ENCODE measurements at regions not wholly inside any gene's neighbourhood (a gene's known extent, or its start where the extent isn't known, plus 50 kb on each side); places are given as distances from the start of the nearest gene placed in this dataset.

DNA sequence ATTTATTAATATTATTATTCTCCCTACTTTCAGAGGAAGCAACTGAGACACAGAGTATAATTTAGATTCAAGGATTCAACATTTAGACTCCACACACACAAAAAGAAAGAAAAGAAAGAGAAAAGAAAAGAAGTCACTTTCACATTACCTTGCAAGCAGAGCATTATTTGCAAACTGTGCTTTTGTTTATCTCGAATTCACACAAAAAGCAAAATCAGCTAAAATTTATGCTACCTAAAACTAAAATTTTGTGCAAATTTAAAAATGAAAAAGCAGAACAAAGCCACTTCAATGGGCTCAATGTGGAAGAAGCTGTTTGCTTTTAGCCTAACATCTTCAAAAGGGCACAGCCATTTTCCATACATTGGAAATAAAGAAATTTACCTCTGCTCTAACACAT lies 1282.7 kb upstream of the GYPC start:
- Histone ChIP-seq H3K9me3 (no peaks in the 10 kb centered on the region), H3K4me3 (no peak overlapping the region), H3K4me1 (no peaks in the 10 kb centered on the region), H3K36me3 (no peaks in the 10 kb centered on the region), H3K27ac (no peak overlapping the region), H3K27me3 (no peaks in the 10 kb centered on the region)
- intact Hi-C loops (cut with DNase I): no loop called here
- TF ChIP-seq POLR2A (IDR thresholded peaks at IDR 0.05) (no peak), POLR2AphosphoS5 (IDR thresholded peaks at IDR 0.05; ENCODE audit: insufficient read depth in 1 of 2, low read depth in 1 of 2) (no peak)
- TF ChIP-seq, protein P1, sequence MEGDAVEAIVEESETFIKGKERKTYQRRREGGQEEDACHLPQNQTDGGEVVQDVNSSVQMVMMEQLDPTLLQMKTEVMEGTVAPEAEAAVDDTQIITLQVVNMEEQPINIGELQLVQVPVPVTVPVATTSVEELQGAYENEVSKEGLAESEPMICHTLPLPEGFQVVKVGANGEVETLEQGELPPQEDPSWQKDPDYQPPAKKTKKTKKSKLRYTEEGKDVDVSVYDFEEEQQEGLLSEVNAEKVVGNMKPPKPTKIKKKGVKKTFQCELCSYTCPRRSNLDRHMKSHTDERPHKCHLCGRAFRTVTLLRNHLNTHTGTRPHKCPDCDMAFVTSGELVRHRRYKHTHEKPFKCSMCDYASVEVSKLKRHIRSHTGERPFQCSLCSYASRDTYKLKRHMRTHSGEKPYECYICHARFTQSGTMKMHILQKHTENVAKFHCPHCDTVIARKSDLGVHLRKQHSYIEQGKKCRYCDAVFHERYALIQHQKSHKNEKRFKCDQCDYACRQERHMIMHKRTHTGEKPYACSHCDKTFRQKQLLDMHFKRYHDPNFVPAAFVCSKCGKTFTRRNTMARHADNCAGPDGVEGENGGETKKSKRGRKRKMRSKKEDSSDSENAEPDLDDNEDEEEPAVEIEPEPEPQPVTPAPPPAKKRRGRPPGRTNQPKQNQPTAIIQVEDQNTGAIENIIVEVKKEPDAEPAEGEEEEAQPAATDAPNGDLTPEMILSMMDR (IDR thresholded peaks at IDR 0.05): no peak
- no peak for DNase-seq (ENCODE audit: extremely low spot score in 2 of 2)

DNA sequence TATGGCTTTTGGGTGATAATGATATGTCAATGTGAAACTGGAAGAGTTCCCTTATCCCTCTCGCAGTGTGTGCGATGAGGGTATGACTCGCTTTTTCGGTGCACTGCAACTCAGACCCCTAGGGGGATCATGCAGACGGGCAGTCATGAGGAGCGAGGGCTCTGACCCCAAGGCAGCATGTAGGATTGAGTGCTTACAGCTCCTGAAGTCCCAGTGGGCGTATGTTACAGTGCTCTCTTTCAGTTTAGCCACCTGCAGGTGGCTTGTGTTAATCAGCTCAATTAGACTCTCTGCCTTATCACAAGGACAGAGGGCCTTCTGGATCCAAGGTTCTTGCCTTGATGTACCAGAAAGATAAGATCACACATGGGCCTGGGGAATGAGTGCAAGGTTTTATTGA lies 1269.9 kb upstream of the GYPC start:
- Histone ChIP-seq H3K36me3 (no peaks in the 10 kb centered on the region), H3K4me1 (no peaks in the 10 kb centered on the region), H3K27me3 (no peaks in the 10 kb centered on the region), H3K4me3 (no peak overlapping the region), H3K9me3 (no peaks in the 10 kb centered on the region), H3K27ac (no peak overlapping the region)
- DNase-seq (ENCODE audit: extremely low spot score in 2 of 2): no peak
- no peak for TF ChIP-seq POLR2A (IDR thresholded peaks at IDR 0.05)
- TF ChIP-seq POLR2AphosphoS5 (IDR thresholded peaks at IDR 0.05; ENCODE audit: insufficient read depth in 1 of 2, low read depth in 1 of 2): no peak
- TF ChIP-seq, protein P1 (IDR thresholded peaks at IDR 0.05): no peak
- intact Hi-C loops (cut with DNase I): no loop called here

DNA sequence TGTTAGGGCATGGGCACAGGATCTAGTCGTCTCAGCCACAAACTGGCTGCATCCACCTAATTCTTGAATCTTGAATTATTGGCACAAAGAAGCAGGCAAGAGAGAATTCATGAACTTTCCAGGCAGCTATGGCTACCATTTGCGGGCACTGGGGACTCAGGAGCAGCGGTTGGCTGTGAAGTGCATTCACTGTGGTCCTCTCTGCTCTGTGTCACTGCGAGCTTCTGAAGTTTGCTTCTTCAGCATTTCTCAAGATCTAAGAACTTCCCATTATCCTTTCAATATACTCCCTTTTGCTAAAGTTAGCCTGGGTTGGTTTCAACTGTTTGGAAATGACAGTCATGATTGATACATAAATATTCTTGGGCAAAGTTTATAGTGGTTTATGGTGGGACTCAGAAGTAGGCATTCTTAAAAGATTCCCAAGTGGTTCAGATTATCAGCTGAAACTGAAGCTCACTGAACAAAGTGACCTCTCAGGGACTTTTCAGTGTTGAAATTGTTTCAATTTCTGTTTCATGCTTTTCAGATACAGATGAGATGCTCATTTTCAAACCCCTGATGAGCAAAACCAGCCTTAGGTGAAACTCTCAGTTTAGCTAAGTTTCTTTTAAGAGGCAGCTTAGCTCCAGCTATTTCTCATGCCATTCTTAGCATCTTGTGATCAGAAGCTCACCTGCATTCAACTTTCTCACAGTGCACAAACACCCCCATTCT lies 1258.3 kb upstream of the GYPC start:
- Histone ChIP-seq H3K27me3 (no peaks in the 10 kb centered on the region), H3K4me3 (no peak overlapping the region), H3K36me3 (no peaks in the 10 kb centered on the region), H3K4me1 (no peaks in the 10 kb centered on the region), H3K27ac (no peak overlapping the region), H3K9me3 (no peaks in the 10 kb centered on the region)
- no peak for DNase-seq (ENCODE audit: extremely low spot score in 2 of 2)
- TF ChIP-seq, protein P1 (IDR thresholded peaks at IDR 0.05): no peak
- TF ChIP-seq POLR2AphosphoS5 (IDR thresholded peaks at IDR 0.05; ENCODE audit: insufficient read depth in 1 of 2, low read depth in 1 of 2): no peak
- no peak for TF ChIP-seq POLR2A (IDR thresholded peaks at IDR 0.05)
- intact Hi-C loops (cut with DNase I): no loop called here

DNA sequence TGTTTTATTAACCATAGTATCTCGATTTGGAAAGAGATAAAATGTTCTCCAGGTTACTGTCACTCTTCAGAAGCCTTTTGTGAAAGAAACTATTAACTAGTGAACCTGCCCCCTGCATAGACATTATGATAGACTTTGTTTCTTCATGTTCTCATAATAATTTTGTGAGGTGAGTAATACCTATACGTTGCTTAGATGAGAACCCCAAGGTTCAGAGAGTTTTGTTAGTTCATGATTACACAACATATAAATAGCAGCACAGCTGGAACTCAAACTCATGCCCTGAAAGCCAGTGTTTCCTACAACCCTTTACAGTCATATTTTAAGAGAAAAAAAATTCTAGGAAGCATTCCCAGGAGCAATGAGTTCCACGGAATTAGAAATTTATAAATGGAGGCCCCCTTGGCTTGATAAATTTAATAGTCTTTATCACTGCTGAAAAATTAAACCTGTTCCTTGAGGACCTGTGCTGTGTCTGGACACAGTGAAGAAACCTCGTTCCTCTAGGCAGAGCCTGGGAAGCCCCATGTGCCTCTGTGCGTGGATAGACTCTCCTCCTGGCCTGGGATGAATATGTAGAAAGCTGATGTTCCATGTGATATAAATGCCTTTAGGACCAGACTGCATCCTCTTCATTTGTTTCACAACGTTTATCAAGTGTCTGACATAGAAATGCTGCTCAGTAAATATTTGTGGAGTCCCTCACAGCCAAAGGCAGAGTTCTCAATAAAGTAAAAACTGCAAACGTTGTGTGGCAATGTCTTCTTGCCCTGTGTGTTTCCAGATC lies 1257.0 kb upstream of the GYPC start:
- Histone ChIP-seq H3K4me1 (no peaks in the 10 kb centered on the region), H3K9me3 (no peaks in the 10 kb centered on the region), H3K36me3 (no peaks in the 10 kb centered on the region), H3K27ac (no peak overlapping the region), H3K4me3 (no peak overlapping the region), H3K27me3 (no peaks in the 10 kb centered on the region)
- intact Hi-C loops (cut with DNase I): no loop called here
- TF ChIP-seq, protein P1 (IDR thresholded peaks at IDR 0.05): no peak
- TF ChIP-seq POLR2AphosphoS5 (IDR thresholded peaks at IDR 0.05; ENCODE audit: insufficient read depth in 1 of 2, low read depth in 1 of 2) (no peak), POLR2A (IDR thresholded peaks at IDR 0.05) (no peak)
- DNase-seq (ENCODE audit: extremely low spot score in 2 of 2): no peak

DNA sequence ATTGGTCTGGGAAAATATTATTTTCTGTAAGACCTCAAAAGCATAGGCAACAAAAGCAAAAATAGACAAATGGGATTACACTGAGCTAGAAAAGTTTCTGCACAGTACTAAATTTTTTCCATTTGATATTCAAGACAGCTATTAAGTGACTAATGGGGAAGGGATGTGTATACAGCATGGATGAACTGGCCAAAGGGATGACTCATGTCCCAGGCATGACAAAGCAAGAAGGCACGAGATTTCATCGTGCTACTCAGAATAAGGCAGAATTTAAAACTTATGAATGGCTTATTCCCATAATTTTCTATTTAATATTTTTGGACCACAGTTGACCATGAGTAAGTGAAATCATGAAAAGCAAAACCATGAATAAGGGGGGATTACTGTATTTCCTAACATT lies 1250.1 kb upstream of the GYPC start:
- H3K27me3 ChIP-seq: no peaks in the 10 kb centered on the region
- no peaks in the 10 kb centered on the region for H3K9me3 ChIP-seq
- H3K4me1 ChIP-seq: no peaks in the 10 kb centered on the region
- no peaks in the 10 kb centered on the region for H3K36me3 ChIP-seq
- TF ChIP-seq POLR2A (IDR thresholded peaks at IDR 0.05): no peak
- TF ChIP-seq, protein P1 (IDR thresholded peaks at IDR 0.05): no peak
- TF ChIP-seq POLR2AphosphoS5 (IDR thresholded peaks at IDR 0.05; ENCODE audit: insufficient read depth in 1 of 2, low read depth in 1 of 2): no peak
- no peak overlapping the region for H3K4me3 ChIP-seq
- intact Hi-C loops (cut with DNase I): no loop called here
- no peak overlapping the region for H3K27ac ChIP-seq
- no peak for DNase-seq (ENCODE audit: extremely low spot score in 2 of 2)
